Midbrain (tissue), 1 donor: ENCODE measurements at regions not wholly inside any gene's neighbourhood (a gene's known extent, or its start where the extent isn't known, plus 50 kb on each side); places are given as distances from the start of the nearest gene placed in this dataset.

Experiments used
- DNase-seq: peaks from one replicate; lab custom pipeline; 2025; lab: John Stamatoyannopoulos, UW

GRCh38 chr1:172952516-172952915 is 98.2 kb downstream of the TNFSF18 start:
- no peak for DNase-seq

DNA sequence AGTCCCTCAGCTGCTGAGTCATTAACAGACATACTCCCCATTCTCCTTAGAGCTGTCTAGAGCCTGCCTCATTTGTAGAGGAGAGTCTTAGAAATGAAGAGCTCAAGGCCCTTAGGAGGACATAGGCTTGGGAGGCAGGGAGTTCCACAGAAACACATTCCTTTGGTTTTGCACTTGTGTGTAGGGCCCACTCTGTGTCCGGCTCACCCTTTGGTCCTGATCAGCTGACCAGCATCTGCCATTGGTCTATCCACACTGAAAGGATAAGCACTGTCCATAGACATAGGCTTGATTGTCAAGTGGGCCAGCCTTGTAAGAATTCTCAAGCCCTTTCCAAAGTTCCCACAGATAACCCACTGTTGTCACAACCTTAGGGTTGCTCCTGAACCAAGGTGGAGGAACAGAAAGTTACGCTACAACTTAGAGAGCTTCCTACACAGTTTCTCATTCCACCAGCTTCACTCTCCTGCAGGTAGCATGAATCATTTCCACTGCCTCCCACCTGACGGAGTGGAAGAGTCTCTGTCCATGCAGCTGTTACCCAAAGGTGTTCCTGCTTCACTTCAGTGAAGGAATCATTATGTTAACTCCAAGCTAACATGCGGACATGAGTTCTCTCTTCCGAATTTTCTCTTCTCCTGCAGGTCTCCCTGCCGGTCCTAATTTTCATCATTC is 96.1 kb downstream of the TNFSF18 start:
- DNase-seq, result no peak

GRCh38 chr1:172955161-172955815 is 95.5 kb downstream of the TNFSF18 start:
- DNase-seq, result no peak

DNA sequence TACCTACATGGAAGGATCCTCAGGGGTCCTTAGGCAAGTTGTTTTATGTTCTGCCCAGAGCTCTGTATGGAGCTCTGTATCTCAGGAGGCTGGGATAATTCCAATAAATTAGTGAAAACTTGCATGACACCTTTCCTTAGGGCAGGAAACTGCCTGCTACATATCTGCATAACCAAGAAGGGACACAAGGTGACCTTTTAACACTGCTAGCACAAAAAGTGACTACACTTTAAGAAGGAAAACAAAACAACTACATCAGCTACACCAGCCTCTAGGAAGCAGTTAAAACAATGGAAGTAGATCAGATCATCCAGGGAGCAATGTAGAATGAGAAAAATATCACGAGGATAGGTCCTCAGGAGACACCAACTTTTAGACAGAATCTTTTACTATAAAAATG is 93.9 kb downstream of the TNFSF18 start:
- no peak for DNase-seq

- no peak for DNase-seq
Measured at GRCh38 chr1:172957491-172957890, 93.2 kb downstream of the TNFSF18 start.

DNA sequence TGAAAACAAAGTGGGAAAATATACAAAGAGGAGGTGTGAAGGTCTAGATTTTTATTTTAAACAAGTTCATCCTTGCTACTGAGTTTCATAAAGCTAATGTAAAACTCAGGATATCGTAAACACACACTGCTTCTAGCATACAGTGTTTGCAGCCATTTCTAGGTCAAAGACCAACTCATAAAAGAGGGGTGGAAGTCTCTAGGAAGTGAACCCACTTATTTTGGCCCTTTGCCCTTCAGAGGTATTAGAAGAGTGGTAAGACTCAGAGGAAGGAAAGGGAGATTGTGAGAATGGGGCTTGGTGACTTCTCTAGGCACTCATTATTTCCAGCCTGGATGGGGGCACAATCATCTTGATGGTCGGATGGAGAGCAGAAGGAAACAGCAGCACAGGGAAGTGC is 91.2 kb downstream of the TNFSF18 start:
- no peak for DNase-seq

DNA sequence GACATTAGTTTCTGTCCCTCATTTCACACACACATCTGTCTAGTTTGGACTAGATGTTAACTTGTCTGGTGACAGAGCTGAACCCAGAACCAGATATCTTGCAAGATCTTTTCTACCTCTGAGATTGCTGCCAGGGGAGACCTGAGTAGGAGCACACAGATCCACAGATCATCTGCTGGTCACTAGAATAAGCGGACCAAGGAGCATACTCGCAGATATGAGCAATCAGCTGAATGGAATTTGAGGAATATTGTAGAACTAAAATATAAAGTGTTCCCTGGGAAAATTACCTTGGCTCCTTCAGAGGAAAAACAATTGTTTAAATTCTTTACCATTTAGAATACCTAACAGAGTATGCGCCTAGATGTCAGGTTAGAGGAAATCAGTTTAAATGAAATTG is 90.7 kb downstream of the TNFSF18 start:
- no peak for DNase-seq

DNA sequence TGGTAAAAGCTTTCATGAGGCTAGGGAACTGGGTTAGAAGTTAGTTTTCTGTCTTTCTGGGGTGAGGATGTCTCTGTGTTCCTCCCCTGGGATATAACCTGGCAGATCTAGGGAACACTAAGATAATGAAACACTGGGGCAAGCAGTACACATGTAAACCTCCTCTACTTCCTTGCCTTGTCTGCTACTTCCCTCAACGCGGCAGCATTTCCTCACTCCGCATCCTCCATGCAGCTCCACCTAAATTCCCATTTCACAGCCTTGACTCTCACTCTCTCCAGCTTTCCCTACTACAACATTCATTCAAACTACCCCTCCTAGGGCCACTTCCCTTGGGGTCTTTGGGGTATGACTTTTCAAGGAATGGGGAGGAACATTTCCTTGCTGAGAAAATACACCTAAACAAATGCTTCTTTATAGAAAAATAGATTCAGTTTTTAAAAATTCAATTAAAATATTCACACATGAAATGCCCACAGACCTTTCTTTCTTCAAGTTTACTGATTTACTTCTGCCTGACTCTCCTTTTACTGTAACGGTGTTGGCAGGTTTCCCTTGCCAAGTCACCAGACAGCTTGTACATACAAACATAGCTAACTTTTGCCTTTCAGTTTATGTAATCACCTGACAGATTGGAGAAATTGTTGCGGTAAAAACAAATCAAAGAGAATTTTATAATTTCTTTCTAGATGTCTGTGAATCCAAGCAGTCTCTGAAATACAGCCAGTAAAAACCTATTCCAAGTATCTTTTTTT is 90.1 kb downstream of the TNFSF18 start:
- no peak for DNase-seq

DNA sequence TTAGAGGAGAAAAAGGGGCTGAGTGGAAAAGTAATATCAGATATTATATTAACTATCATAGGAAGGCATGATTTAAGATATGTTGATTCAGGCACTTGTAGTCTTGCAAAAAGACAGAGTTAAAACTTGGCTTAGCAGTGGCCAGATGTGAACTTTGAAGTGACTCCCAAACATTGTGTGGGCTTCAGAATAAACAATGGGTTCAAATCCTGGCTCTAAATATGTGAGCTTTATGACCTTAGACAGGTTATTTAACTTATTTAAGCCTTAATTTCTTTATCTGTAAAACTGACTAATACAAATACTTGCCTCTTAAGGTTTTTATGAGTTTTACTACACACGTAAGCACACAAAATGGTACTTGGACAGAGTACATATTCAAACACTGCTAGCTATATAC is 85.9 kb downstream of the TNFSF18 start:
- no peak for DNase-seq

DNA sequence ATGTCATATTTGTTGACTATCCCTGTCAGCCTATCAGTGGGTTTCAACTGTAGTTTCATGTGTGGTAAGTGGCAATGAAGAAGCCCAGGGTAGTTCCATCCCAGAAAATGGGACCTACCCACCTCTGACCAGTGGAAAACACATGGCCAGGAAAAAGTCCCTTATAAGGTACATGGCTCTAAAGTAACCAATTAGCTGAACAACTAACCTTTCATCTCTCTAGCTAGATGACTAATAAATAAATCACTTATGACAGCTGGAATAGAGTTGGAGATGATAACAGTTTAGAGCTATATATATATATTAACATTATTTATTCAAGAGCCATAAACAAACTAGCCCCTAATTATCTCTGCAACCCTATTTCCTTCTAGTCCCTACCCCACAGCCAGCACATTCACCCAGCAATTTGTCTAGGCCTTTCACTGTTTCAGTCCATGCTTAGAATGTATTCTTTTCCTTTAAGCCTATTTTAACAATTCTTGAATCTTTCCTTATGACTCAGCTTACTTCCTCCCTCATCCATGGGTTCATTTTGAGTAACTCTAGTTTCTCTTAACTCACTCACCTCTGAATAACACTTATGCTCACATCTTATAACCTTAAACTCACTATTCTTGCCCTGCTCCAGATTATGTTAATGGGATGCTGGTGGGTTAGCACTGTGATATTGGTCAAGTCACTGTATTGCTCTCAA is 83.7 kb downstream of the TNFSF18 start:
- DNase-seq, result no peak

- DNase-seq, result no peak
Measured at GRCh38 chr1:172967936-172968335, 82.8 kb downstream of the TNFSF18 start.

DNA sequence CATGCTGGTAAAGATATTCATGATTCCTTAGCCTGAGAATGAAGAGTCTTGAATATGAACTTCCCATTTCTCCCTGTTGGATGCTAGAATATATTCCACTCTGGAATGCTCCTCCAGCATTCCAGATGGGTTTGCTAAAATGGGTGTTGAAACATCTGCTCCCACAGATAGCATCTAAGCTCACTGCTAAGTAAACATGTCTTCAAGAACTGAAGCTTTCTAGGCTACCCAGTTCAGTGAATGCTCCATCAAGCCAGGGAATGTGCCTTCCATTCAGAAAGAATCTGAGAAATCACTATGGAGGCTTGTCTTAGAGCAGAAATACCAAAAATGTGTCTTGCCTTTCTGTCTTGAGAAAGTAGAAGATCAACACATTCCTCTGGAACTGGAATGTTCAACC is 81.1 kb downstream of the TNFSF18 start:
- no peak for DNase-seq

DNA sequence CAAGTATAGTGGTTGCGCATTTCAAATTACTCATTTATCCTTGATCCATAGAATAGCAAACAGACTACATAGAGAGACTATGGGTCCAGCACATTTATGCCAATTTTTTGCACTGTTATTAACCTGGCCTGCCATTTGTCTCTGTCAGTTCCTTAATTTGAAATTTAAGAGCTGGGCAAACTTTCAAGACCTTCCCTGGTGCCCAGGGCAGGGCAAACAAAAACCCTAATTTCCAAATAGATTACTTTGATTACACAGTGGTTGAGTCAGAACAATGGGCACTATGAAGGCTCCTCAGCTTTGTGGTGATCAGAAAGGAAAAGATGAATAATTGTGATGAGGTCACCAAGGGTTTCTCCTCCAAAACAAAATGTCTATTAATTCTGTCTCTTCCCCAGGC is 80.6 kb downstream of the TNFSF18 start:
- no peak for DNase-seq

GRCh38 chr1:172971241-172971640 is 79.5 kb downstream of the TNFSF18 start:
- no peak for DNase-seq

DNA sequence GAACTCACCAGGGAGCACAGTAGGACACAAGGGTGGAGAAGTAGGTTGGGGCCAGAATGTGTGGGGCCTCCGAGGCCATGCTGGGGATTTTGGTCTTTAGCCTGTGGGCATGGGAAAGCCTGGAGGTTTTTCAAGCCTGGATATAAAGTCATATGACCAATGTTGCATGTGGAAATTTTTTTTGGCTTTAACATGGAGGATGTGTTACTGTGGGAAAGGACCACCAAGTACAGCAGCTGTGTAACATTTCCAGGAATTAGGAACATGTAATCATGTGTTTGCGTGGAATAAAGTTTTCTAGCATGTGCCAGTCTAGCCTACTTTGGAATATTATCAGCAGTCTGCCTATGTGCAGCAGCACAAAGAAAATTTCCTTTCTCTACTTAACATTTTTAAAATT is 78.5 kb downstream of the TNFSF18 start:
- DNase-seq, result no peak

DNA sequence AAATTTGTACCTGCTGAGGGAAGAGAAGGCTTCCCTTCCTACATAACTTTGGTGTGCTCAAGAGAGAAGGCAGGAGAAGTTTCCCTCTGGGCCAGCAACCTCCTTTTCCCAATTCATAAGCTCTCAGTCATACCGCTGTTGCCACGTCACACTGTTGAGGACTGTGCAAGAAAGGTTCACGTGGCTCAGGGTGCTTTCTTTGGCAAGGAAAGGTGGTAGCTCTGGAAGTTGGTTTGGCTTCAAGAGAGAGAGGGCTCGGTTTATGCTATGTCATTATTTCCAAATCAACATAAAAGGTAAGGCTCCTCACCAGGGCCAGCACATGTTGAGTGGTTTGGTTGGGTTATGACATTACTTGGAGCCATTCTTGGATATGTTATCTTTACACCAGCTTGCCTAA is 77.3 kb downstream of the TNFSF18 start:
- DNase-seq, result no peak

DNA sequence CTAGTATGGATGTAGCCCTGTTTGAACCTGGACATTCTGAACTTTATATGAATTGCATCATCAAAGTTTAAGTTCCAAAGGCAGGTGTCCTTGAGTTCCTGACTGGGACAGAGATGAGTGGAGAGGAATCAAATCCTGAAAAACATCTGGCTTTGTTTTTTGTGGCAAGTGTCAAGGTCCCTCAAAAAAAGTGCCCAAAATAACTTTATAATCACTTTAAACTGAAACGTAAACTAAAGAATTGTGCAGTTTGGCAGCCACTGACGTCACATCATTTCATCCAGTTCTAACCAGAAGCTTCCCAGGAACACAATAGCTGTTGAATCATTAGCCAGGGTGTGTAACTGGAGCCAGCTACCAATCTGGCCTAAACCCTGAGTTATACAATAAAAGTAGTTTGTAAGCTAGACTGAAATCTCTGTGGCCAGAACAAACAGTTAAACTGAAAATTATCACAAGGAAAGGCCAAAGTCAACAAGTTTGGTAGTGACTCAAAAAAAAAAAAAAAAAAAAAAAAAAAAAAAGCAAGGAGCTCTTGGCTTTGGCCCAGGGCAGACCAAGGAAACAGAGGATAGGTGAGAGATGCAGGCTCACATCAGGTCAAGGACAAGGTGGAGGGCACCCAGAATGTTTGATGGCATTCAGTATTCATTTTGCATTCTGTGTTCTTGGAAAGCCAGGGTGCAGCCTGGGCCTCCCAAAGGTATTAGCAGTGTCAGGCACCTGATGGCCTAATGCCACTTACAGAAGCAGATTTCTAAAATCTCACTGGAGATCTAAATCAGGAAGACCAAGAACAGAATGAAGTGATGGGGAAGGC is 74.3 kb downstream of the TNFSF18 start:
- no peak for DNase-seq

DNA sequence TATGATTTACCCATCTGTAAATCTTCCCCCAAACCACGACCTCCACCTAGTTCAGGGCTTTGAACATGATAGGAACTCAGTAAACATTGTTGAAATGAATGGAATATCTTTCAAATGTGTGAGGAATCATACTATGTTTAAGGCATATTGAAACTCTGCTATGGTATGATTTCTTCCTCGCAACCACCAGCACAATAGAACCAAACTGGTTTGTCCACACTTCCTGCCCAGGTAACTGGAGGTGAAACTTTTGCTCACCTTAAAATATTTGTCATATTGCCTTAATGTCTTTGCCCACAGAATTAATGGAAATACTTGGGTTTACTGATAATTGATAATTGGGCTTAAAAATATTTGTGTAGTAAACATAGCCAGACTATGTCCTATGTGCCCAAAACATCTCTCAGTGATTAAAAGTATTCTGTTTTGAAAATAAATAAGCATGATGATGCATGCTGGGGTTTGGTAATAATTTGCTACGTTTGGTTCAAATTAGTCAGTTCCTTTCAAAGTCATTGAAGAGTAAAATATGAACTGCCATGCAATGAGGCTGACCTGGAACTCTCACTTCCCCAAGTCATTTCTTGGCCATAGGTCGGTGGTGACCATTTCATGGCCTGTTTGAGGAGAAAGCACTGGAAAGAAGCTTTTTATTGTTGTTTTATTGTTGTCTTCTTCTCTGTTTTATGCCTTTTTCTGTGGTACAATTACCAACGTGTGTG is 73.3 kb downstream of the TNFSF18 start:
- no peak for DNase-seq

DNA sequence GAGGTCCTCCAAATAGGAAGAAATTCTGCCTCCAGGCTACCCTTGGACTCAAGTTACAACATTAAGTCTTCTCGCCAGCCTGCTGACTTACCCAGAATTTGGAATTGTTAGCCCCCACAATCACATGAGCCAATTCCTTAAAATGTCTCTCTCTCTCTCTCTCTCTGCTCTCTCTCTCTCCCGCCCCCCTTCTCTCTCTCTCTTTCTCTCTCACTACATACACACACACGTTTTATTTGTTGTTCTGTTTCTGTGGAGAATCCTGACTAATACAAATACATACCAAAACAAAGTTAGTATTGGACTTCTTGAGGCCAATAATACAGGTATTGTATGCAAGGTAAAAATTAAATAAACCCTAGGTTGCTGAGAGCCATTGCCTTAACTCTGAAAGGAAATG is 72.1 kb downstream of the TNFSF18 start:
- no peak for DNase-seq

- no peak for DNase-seq
Measured at GRCh38 chr1:172979828-172980227, 70.9 kb downstream of the TNFSF18 start.

DNA sequence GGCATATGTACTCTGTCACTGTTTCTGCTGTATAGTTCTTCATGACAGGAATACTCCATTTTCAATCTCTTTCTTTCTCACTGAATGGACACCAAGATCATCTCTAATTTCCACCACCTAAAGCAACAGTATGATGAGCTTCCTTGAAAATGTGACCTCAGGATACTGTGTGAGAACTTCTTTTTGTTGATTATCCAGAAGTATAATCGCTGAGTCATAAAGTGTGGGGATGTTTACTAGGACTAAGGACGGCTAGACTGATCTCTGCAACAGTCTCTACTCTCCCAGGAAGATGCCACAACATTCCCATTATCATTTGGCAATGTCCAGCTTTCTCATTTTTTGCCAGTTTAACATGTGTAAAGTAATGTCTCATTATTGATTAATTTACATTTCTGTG is 70.3 kb downstream of the TNFSF18 start:
- no peak for DNase-seq
